ENCODE measurements at regions not wholly inside any gene's neighbourhood (a gene's known extent, or its start where the extent isn't known, plus 50 kb on each side); places are given as distances from the start of the nearest gene placed in this dataset.

- Histone ChIP-seq H3K36me3 (ENCODE audit: insufficient read depth, low read length) (no peaks in the 10 kb centered on the region), H3K9me3 (ENCODE audit: insufficient read depth, low read depth, low read length) (no peaks in the 10 kb centered on the region), H3K4me1 (ENCODE audit: insufficient read depth, low read length) (peaks cover 30% of the 10 kb centered on the region), H3K9ac (ENCODE audit: low read depth, low read length) (no peak overlapping the region), H3K4me3 (ENCODE audit: low read length) (no peak overlapping the region), H3K27me3 (ENCODE audit: insufficient read depth, low read length) (no peaks in the 10 kb centered on the region), H3K27ac (ENCODE audit: low read depth, low read length) (no peak overlapping the region)
- 89% methylated on average over 3 of the region's 3 CpGs for WGBS
Observed at GRCh38 chr2:75278314-75278713, 79.0 kb upstream of the TACR1 start.

DNA sequence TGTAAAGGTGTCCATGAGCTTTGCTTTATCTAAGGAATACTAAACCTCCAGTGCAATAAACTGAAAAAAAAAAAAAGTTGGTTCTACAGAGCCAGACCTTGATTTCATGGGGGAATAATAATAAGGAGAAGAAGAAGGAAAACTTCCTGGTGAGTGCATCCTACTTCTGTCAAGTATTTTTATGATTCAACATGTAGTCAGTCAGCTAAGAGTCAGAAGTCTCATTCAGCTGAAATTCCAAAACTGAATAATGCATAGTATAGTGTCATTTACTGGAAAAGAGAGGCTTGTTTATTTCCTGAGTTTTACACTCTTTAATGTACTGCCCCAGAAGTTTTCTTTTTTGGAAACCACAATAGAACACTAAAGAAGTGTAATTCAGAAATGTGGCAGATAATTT lies 77.8 kb upstream of the TACR1 start:
- Histone ChIP-seq H3K4me3 (ENCODE audit: low read length) (no peak overlapping the region), H3K27me3 (ENCODE audit: insufficient read depth, low read length) (no peaks in the 10 kb centered on the region), H3K9ac (ENCODE audit: low read depth, low read length) (no peak overlapping the region), H3K4me1 (ENCODE audit: insufficient read depth, low read length) (peaks cover 30% of the 10 kb centered on the region), H3K9me3 (ENCODE audit: insufficient read depth, low read depth, low read length) (no peaks in the 10 kb centered on the region), H3K36me3 (ENCODE audit: insufficient read depth, low read length) (no peaks in the 10 kb centered on the region), H3K27ac (ENCODE audit: low read depth, low read length) (no peak overlapping the region)

- Histone ChIP-seq H3K4me1 (ENCODE audit: insufficient read depth, low read length) (peaks cover 30% of the 10 kb centered on the region), H3K9ac (ENCODE audit: low read depth, low read length) (no peak overlapping the region), H3K27ac (ENCODE audit: low read depth, low read length) (no peak overlapping the region), H3K4me3 (ENCODE audit: low read length) (no peak overlapping the region), H3K9me3 (ENCODE audit: insufficient read depth, low read depth, low read length) (no peaks in the 10 kb centered on the region), H3K36me3 (ENCODE audit: insufficient read depth, low read length) (no peaks in the 10 kb centered on the region), H3K27me3 (ENCODE audit: insufficient read depth, low read length) (no peaks in the 10 kb centered on the region)
- 35% methylated on average over 7 of the region's 8 CpGs for WGBS
Observed at GRCh38 chr2:75276093-75277029, 77.0 kb upstream of the TACR1 start.

DNA sequence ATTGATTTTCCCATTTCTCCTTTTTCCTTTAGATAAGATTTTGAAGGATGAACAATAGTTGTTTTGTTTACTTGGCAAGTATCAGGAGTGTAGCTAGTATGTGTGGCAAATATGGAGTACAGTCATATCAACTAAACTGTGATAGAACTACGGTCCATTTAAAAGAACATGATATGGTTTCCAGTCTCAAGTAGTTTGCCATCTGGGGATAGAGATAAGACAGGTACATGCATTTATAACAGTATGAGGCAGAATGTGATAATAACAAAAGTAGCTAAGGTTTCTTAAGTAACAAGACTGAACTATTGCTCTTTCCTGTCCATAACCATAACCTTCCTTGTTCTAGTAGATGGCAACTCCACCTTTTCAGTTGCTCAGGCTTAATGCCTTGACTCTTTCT lies 75.6 kb upstream of the TACR1 start:
- Histone ChIP-seq H3K9me3 (ENCODE audit: insufficient read depth, low read depth, low read length) (no peaks in the 10 kb centered on the region), H3K36me3 (ENCODE audit: insufficient read depth, low read length) (no peaks in the 10 kb centered on the region), H3K4me1 (ENCODE audit: insufficient read depth, low read length) (peaks cover 30% of the 10 kb centered on the region), H3K9ac (ENCODE audit: low read depth, low read length) (no peak overlapping the region), H3K27ac (ENCODE audit: low read depth, low read length) (no peak overlapping the region), H3K27me3 (ENCODE audit: insufficient read depth, low read length) (no peaks in the 10 kb centered on the region), H3K4me3 (ENCODE audit: low read length) (no peak overlapping the region)
- 93% methylated on average over 1 of the region's 1 CpG for WGBS

DNA sequence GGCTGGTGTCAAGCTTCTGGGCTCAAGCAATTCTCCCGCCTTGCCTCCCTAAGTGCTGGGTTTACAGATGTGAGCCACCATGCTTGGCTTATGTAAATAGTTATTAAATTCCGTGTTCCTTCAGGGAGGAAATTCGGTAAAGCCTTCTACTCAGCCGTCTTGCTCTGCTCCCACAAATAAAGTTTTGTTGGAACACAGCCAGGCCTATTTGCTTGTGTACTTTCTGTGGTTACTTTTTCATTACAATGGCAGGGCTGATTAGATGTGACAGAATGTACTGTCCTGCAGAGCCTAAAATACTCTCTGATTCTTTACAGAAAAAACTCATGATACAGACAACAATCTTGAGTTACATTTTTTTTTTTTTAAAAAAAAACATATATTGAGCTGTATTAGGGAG lies 68.8 kb upstream of the TACR1 start:
- Histone ChIP-seq H3K4me1 (ENCODE audit: insufficient read depth, low read length) (no peaks in the 10 kb centered on the region), H3K27ac (ENCODE audit: low read depth, low read length) (no peak overlapping the region), H3K9ac (ENCODE audit: low read depth, low read length) (no peak overlapping the region), H3K4me3 (ENCODE audit: low read length) (no peak overlapping the region), H3K36me3 (ENCODE audit: insufficient read depth, low read length) (no peaks in the 10 kb centered on the region), H3K9me3 (ENCODE audit: insufficient read depth, low read depth, low read length) (no peaks in the 10 kb centered on the region), H3K27me3 (ENCODE audit: insufficient read depth, low read length) (no peaks in the 10 kb centered on the region)
- WGBS = 89% methylated on average over 4 of the region's 4 CpGs

- no peaks in the 10 kb centered on the region for H3K4me1 ChIP-seq (ENCODE audit: insufficient read depth, low read length)
Observed at GRCh38 chr2:75261923-75262322, 62.6 kb upstream of the TACR1 start.

GRCh38 chr2:75260946-75261345 lies 61.6 kb upstream of the TACR1 start:
- Histone ChIP-seq H3K27me3 (ENCODE audit: insufficient read depth, low read length) (no peaks in the 10 kb centered on the region), H3K36me3 (ENCODE audit: insufficient read depth, low read length) (no peaks in the 10 kb centered on the region), H3K27ac (ENCODE audit: low read depth, low read length) (no peak overlapping the region), H3K9me3 (ENCODE audit: insufficient read depth, low read depth, low read length) (peaks cover 26% of the 10 kb centered on the region; the same call in 1 of the 2 replicates), H3K4me3 (ENCODE audit: low read length) (no peak overlapping the region), H3K9ac (ENCODE audit: low read depth, low read length) (no peak overlapping the region), H3K4me1 (ENCODE audit: insufficient read depth, low read length) (no peaks in the 10 kb centered on the region)

More at GRCh38 chr2:75261923-75262322, 62.6 kb upstream of the TACR1 start:
- no peaks in the 10 kb centered on the region for H3K36me3 ChIP-seq (ENCODE audit: insufficient read depth, low read length)
- no peak overlapping the region for H3K4me3 ChIP-seq (ENCODE audit: low read length)
- H3K27me3 ChIP-seq (ENCODE audit: insufficient read depth, low read length) = no peaks in the 10 kb centered on the region
- no peak overlapping the region for H3K27ac ChIP-seq (ENCODE audit: low read depth, low read length)
- no peak overlapping the region for H3K9ac ChIP-seq (ENCODE audit: low read depth, low read length)
- H3K9me3 ChIP-seq (ENCODE audit: insufficient read depth, low read depth, low read length) = peaks cover 26% of the 10 kb centered on the region; the same call in 1 of the 2 replicates

GRCh38 chr2:75258620-75259019 lies 59.3 kb upstream of the TACR1 start:
- Histone ChIP-seq H3K9me3 (ENCODE audit: insufficient read depth, low read depth, low read length) (peaks cover 26% of the 10 kb centered on the region; the same call in 1 of the 2 replicates), H3K4me3 (ENCODE audit: low read length) (no peak overlapping the region), H3K4me1 (ENCODE audit: insufficient read depth, low read length) (no peaks in the 10 kb centered on the region), H3K27ac (ENCODE audit: low read depth, low read length) (no peak overlapping the region), H3K27me3 (ENCODE audit: insufficient read depth, low read length) (no peaks in the 10 kb centered on the region), H3K9ac (ENCODE audit: low read depth, low read length) (no peak overlapping the region), H3K36me3 (ENCODE audit: insufficient read depth, low read length) (no peaks in the 10 kb centered on the region)

GRCh38 chr2:75256485-75256884 lies 57.2 kb upstream of the TACR1 start:
- H3K27me3 ChIP-seq (ENCODE audit: insufficient read depth, low read length) = no peaks in the 10 kb centered on the region
- WGBS = 88% methylated on average over 1 of the region's 1 CpG
- H3K9ac ChIP-seq (ENCODE audit: low read depth, low read length) = no peak overlapping the region
- no peaks in the 10 kb centered on the region for H3K4me1 ChIP-seq (ENCODE audit: insufficient read depth, low read length)
- H3K4me3 ChIP-seq (ENCODE audit: low read length) = no peak overlapping the region
- H3K9me3 ChIP-seq (ENCODE audit: insufficient read depth, low read depth, low read length) = peaks cover 26% of the 10 kb centered on the region; the same call in 1 of the 2 replicates
- no peak overlapping the region for H3K27ac ChIP-seq (ENCODE audit: low read depth, low read length)
- H3K36me3 ChIP-seq (ENCODE audit: insufficient read depth, low read length) = no peaks in the 10 kb centered on the region

DNA sequence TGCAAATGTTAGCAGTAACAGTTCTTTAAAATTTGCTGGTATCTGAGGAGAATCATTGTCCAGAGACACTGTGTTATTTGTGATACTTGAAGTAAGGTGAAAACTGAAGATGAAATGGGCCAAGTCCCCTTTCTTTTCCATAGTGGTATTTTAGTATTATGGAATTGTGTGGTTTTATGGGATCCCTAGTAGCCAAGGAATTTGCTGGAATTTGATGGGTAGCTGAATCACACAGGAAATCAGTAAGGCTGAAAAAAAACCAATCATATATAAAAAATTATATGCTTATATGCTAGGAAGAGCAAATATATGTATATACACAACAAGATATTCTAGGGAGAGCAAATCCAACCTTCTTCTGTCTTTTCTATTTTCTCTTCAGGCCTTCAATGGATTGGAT lies 54.2 kb upstream of the TACR1 start:
- no peak overlapping the region for H3K9ac ChIP-seq (ENCODE audit: low read depth, low read length)
- H3K9me3 ChIP-seq (ENCODE audit: insufficient read depth, low read depth, low read length) = peaks cover 20% of the 10 kb centered on the region
- H3K4me3 ChIP-seq (ENCODE audit: low read length) = no peak overlapping the region
- H3K27me3 ChIP-seq (ENCODE audit: insufficient read depth, low read length) = no peaks in the 10 kb centered on the region
- H3K4me1 ChIP-seq (ENCODE audit: insufficient read depth, low read length) = no peaks in the 10 kb centered on the region
- H3K27ac ChIP-seq (ENCODE audit: low read depth, low read length) = no peak overlapping the region
- no peaks in the 10 kb centered on the region for H3K36me3 ChIP-seq (ENCODE audit: insufficient read depth, low read length)

DNA sequence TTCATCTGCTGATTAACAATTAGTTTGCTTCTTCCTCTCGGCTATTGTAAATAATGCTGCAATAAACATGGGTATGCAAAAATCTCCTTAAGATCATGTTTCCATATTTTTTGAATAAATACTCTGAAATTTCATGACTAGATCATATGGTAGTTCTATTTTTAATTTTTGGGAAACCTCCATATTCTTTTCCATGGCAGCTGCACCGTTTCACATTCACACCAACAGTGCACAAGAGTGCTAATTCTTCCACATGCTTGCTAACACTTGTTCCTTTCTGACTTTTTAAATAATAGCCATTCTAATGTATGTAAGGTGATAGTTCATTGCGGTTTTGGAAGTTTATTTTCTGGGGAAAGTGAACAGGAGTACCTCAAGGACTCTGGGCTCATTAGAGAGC lies 52.6 kb upstream of the TACR1 start:
- Histone ChIP-seq H3K9ac (ENCODE audit: low read depth, low read length) (no peak overlapping the region), H3K4me3 (ENCODE audit: low read length) (no peak overlapping the region), H3K36me3 (ENCODE audit: insufficient read depth, low read length) (no peaks in the 10 kb centered on the region), H3K4me1 (ENCODE audit: insufficient read depth, low read length) (no peaks in the 10 kb centered on the region), H3K27ac (ENCODE audit: low read depth, low read length) (no peak overlapping the region), H3K9me3 (ENCODE audit: insufficient read depth, low read depth, low read length) (peaks cover 8% of the 10 kb centered on the region; the same call in 1 of the 2 replicates), H3K27me3 (ENCODE audit: insufficient read depth, low read length) (no peaks in the 10 kb centered on the region)
- 96% methylated on average over 3 of the region's 3 CpGs for WGBS
